GM19438 (cell line): ENCODE measurements at regions not wholly inside any gene's neighbourhood (a gene's known extent, or its start where the extent isn't known, plus 50 kb on each side); places are given as distances from the start of the nearest gene placed in this dataset.
"Not testable (repeated sequence)": the region's sequence is repeated elsewhere in the genome, so short reads cannot be mapped to it uniquely, and the experiment has no call there.

Experiments used
- ATAC-seq: cut with Tn5 transposase; IDR thresholded peaks from one replicate; pipeline ENCODE4 v1.9.1; 2021; ENCODE audit warnings: low read depth; ENCODE audit not compliant: unreplicated experiment

DNA sequence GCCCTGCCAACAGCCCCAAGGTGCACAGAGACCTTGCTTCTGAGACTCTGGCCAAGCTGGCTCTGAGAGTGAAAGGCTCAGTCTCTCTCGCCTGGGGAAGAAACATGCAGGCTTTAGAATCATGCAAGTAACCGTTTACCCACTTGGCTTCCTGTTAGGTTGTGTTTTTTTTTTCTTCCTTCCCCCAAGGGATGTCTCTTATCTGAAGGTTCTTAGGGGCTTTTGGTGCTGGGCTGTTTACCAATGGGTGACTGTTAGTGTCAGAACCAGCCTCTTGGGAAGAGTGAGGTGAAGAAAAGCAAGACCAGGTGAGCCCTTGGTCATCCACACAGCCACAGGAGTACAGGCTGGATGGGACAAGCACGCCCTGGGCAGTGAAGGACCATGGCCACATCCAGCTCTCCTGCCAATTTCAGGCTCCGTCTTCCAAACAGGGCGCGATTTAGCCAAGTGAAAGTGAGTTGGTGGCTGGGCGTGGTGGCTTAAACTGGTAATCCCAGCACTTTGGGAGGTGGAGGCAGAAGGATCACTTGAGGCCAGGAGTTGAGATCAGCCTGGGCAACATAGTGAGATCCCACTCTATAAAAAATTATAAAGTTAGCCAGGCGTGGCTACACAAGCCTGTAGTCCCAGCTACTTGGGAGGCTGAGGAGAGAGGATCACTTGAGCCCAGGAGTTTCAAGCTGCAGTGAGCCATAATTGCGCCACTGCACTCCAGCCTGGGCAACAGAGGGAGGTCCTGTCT is 76.3 kb upstream of the CUX1 start:
- ATAC-seq, result peak; percentile 62

- no peak for ATAC-seq
Observed at GRCh38 chr7:101743241-101743994, 74.0 kb upstream of the CUX1 start.

DNA sequence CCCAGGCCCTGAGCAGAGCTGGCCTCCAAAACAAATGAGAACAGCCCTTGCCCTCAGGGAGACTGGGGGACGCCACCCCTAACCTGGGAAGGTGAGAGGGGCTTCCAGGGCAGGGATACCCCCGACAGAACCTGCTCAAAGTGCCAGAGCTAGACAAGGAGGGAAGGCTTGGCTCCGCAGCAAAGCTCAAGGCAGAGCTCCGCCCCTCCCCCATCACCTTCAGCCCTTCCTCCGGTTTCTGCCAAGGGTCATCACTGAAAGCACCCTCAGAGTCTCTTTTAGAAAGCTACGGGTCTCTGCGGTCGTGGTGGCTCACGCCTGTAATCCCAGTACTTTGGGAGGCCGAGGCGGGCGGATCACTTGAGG is 73.4 kb upstream of the CUX1 start:
- no peak for ATAC-seq

DNA sequence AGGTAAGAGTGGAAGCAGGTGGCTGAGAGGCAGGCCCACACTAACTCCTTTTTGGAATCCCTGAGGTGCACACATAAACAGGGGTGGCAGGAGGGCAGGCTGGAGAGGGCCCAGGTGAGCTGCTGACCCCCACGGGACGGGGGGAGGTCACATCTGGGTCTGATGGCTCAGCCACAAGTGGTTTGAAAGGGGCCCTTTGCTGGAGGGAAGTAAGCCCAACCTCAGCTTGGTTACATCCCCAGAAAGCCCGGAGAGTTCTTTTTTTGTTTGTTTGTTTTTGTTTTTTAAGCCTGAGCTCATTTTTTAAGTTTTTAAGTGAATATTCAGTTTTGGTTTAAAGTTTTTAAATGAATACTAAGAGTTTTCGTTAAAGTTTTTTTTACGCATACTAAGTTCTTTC is 72.8 kb upstream of the CUX1 start:
- ATAC-seq, result no peak

- no peak for ATAC-seq
Observed at GRCh38 chr7:101746314-101746713, 71.1 kb upstream of the CUX1 start.

GRCh38 chr7:101747053-101747878 is 70.2 kb upstream of the CUX1 start:
- ATAC-seq, result no peak

DNA sequence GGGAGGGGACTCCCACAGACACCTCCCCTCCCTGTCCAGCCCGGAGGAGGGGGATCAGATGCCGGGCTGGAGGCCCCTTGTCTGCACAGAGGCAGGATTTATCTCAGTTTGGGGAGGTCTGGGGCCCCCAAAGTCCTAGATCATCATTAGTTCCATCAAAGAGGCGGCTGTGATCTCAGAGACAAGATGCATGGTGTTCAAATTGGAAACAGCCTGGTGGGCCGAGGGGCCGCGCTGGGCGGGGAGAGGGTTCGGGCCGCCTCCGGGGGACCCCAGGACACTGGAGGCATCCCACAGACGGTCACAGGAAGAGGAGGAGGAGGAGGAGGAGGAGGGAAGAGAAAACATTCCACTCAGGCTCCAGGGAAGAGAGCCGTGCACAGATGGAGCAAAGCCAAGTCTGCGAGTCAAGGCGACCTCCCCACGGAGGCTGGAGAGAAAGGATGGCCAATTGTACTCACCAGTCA is 69.5 kb upstream of the CUX1 start:
- no peak for ATAC-seq

- no peak for ATAC-seq
Observed at GRCh38 chr7:101749891-101750290, 67.5 kb upstream of the CUX1 start.

- no peak for ATAC-seq
Observed at GRCh38 chr7:101753316-101753715, 64.1 kb upstream of the CUX1 start.

DNA sequence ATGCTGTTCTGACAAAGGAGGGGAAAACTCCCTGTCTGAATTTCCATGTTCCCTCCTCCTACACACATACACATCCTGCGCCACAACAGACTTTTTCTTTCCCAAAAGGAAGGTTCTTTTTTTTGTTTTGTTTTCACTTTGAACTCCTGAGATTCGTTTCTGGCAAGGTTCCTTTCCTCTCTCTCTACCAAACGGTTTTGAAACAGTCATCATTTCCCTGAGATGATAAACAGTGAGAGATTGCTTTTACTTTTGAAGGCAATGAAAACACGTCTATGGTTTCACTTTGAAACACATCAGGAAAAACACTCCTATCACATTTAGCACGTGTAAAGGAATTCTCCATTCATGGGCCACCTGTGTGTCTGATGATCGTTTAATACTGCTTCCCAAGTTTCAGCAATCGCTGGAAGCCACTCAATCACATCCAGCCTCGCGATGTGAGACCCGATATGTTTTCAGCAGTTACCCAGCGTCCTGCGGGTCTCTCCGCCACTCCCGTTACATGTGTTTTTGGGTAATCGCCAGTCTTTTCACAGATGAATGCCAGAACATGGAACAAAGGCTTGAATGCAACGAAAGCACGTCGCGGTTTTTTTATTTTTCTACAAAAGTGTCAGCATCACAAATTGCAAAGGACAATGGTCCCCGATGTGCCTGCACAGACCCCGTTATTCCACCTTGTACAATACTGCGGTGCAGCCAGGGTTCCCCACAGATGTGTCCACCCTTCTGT is 62.8 kb upstream of the CUX1 start:
- ATAC-seq, result no peak

DNA sequence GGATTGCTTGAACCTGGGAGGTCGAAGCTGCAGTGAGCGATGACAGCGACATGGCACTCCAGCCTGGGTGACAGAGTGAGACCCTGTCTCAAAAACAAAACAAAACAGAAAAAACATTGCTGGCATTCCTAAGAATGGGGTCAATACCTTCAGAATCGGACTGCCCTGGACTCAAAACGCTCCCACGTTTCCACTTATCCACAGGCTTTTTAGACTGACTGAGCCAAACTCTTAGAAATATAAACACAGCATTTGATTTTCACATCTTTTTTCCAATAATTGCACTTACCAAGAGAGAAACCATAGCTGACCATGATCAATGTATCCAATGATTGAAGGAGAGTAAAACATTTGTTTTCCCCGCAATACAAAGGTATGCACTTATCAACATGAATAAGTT is 59.5 kb upstream of the CUX1 start:
- ATAC-seq, result no peak

- not testable (repeated sequence) for ATAC-seq
Observed at GRCh38 chr7:101758519-101758918, 58.9 kb upstream of the CUX1 start.

- no peak for ATAC-seq
Observed at GRCh38 chr7:101764221-101764620, 53.2 kb upstream of the CUX1 start.

- no peak for ATAC-seq
Observed at GRCh38 chr7:101767544-101767943, 49.9 kb upstream of the CUX1 start.
